K562 (cell line): ENCODE measurements at regions not wholly inside any gene's neighbourhood (a gene's known extent, or its start where the extent isn't known, plus 50 kb on each side); places are given as distances from the start of the nearest gene placed in this dataset.

ENCODE experiments used
- ATAC-seq: fragments of 200-7000 bp; cut with Tn5 transposase; 3 replicates; pipeline ENCODE4 v1.9.1; 2020; ENCODE audit warnings: moderate library complexity
- BruUV-seq: library from RNA; stranded (reverse); fragments of 400-500 nt; replicated peaks from 2 replicates; lab custom pipeline; 2021; lab: Mats Ljungman, UMichigan
- CTCF ChIA-PET: fragments of 300-600 bp; formaldehyde crosslinking; extraction: SDS; loops from one replicate; lab custom pipeline; 2021; ENCODE audit warnings: low intra/inter-chr PET ratio; lab: Yijun Ruan, JAX
- POLR2A ChIA-PET: fragments of 300-600, 350-650 bp; sonication (Branson Sonifier 250); formaldehyde crosslinking; extraction: SDS; loops from one replicate; lab custom pipeline; 2021; ENCODE audit warnings: antibody characterized with exemption, inconsistent platforms; lab: Yijun Ruan, JAX
- DNase-seq, 4 experiments: peaks; one replicate each; pipeline versions ENCODE4 v3.0.0 to v3.0.0-alpha.2; 2011 to 2018; ENCODE audit warnings: low spot score in 3 of 4, mixed read lengths in 3 of 4; ENCODE audit errors: extremely low read depth in 1 of 4
- FAIRE-seq: peaks from 2 replicates; lab custom pipeline; 2011; peaks lifted over from hg19 to GRCh38; lab: Jason Lieb, UNC
- H2AFZ ChIP-seq: 2 replicates; pipeline ENCODE4 v1.6.0; 2011; ENCODE audit warnings: low read depth, low read length, control low read depth, inconsistent platforms
- H3K27ac ChIP-seq: fragments of 200-600 bp; 3 replicates; pipeline ENCODE4 v1.8.0; 2011; ENCODE audit warnings: low read depth, mild to moderate bottlenecking, control low read depth, inconsistent platforms, low read length, moderate library complexity, mixed read lengths; ENCODE audit errors: extremely low read depth
- H3K27me3 ChIP-seq, 2 experiments: fragments of 300-600 bp in 1 of 2; 2 replicates in 1 of 2; 3 replicates in 1 of 2; pipeline versions ENCODE4 v1.6.0 to v1.8.0; 2011; ENCODE audit warnings: inconsistent platforms in 2 of 2, low read length in 2 of 2, mild to moderate bottlenecking in 1 of 2, mixed read lengths in 1 of 2, moderate library complexity in 1 of 2; ENCODE audit not compliant: control insufficient read depth in 2 of 2, insufficient read depth in 2 of 2
- H3K36me3 ChIP-seq: fragments of 300-600 bp; 3 replicates; pipeline ENCODE4 v1.8.0; 2011; ENCODE audit warnings: mild to moderate bottlenecking, low read length, inconsistent platforms; ENCODE audit not compliant: control insufficient read depth, insufficient read depth
- H3K4me1 ChIP-seq, 2 experiments: fragments of 200-600 bp in 1 of 2; replicated peaks in 1 of 2; 2 replicates in 1 of 2; 3 replicates in 1 of 2; pipeline versions ENCODE4 v1.5.1 to v1.8.0; 2011; ENCODE audit warnings: inconsistent platforms in 2 of 2, low read length in 2 of 2, mild to moderate bottlenecking in 1 of 2, mixed read lengths in 1 of 2, moderate library complexity in 1 of 2; ENCODE audit not compliant: control insufficient read depth in 2 of 2, insufficient read depth in 2 of 2
- H3K4me2 ChIP-seq: 2 replicates; pipeline ENCODE4 v1.6.1; 2011; ENCODE audit warnings: low read length, control low read depth, inconsistent platforms, mixed read lengths; ENCODE audit not compliant: insufficient read depth
- H3K4me3 ChIP-seq: fragments of 200-600 bp; sonication (generic), shearing (Covaris generic); 2 replicates; pipeline ENCODE4 v1.5.1; 2016; ENCODE audit warnings: control low read depth, inconsistent platforms
- H3K79me2 ChIP-seq: fragments of 200-600 bp; 3 replicates; pipeline ENCODE4 v1.8.0; 2011; ENCODE audit warnings: low read length, inconsistent platforms; ENCODE audit not compliant: control insufficient read depth, insufficient read depth
- H3K9ac ChIP-seq, 2 experiments: 2 replicates each; pipeline versions ENCODE4 v1.6.0 to v1.6.1; 2011; ENCODE audit warnings: low read depth in 2 of 2, low read length in 2 of 2, control low read depth in 1 of 2, inconsistent platforms in 1 of 2, mild to moderate bottlenecking in 1 of 2, mixed read lengths in 1 of 2; ENCODE audit not compliant: insufficient read depth in 1 of 2
- H3K9me1 ChIP-seq: one replicate; pipeline ENCODE4 v1.6.0; 2011; ENCODE audit warnings: inconsistent platforms, mild to moderate bottlenecking, low read length, moderate library complexity; ENCODE audit not compliant: control insufficient read depth, insufficient read depth
- H3K9me3 ChIP-seq: replicated peaks from 2 replicates; pipeline ENCODE4 v1.5.1; 2011; ENCODE audit warnings: low read depth, low read length, inconsistent platforms; ENCODE audit not compliant: control insufficient read depth, insufficient read depth
- H4K20me1 ChIP-seq: replicated peaks from 2 replicates; pipeline ENCODE4 v1.6.1; 2011; ENCODE audit warnings: low read length, inconsistent platforms, mixed read lengths; ENCODE audit not compliant: control insufficient read depth, insufficient read depth
- HMG20B ChIP-seq: fragments of 250-450 bp; sonication (Bioruptor Pico); IDR thresholded peaks from 2 replicates; pipeline ENCODE4 v1.5.0; 2021; ENCODE audit warnings: mild to moderate bottlenecking
- MTF1 ChIP-seq: fragments of 250-450 bp; sonication (Bioruptor Pico); IDR thresholded peaks from 2 replicates; pipeline ENCODE4 v1.9.0; 2021; ENCODE audit warnings: moderate library complexity, mild to moderate bottlenecking, inconsistent platforms, borderline replicate concordance
- SMAD4 ChIP-seq: fragments of 250-450 bp; sonication (Bioruptor Pico); conservative IDR thresholded peaks from 2 replicates; pipeline ENCODE4 v1.8.0; 2021; ENCODE audit warnings: inconsistent platforms, mild to moderate bottlenecking, moderate library complexity
- STAG1 ChIP-seq: sonication (generic); formaldehyde crosslinking; IDR thresholded peaks from 2 replicates; pipeline ENCODE4 v1.5.0; 2020; ENCODE audit warnings: missing genetic modification reagents, borderline replicate concordance
- XRCC4 ChIP-seq: IDR thresholded peaks from one replicate; pipeline ENCODE4 v1.6.1; 2011; ENCODE audit not compliant: insufficient read depth, insufficient read length; ENCODE audit errors: extremely low read depth
- ZNF311 ChIP-seq: fragments of 250-450 bp; sonication (Bioruptor Pico); IDR thresholded peaks from 2 replicates; pipeline ENCODE4 v1.4.0; 2020; ENCODE audit warnings: mild to moderate bottlenecking, moderate library complexity
- WGBS: fragments of 100-300 bp; shearing (Covaris generic); methylation state at CpG from one replicate; pipeline ENCODE4 v1.1.6; 2016; ENCODE audit warnings: low coverage, mixed read lengths; ENCODE audit not compliant: insufficient coverage; ENCODE audit errors: missing lambda C conversion rate; 5-methylcytosine and 5-hydroxymethylcytosine counted together
- in situ Hi-C: fragments of 300-500 bp; cut with MboI; formaldehyde crosslinking; loops from 4 replicates; pipeline ENCODE4 v1.15.0; 2018; ENCODE audit warnings: inconsistent platforms, mixed read lengths
- intact Hi-C: fragments of 100-400 bp; cut with micrococcal nuclease; formaldehyde crosslinking; loops from 2 replicates; pipeline ENCODE4 v1.14.2; 2022
- TF ChIP-seq, protein P1 (sequence below), 3 experiments: IDR thresholded peaks in 2 of 3; conservative IDR thresholded peaks in 1 of 3; 2 replicates each; pipeline ENCODE4 v1.5.1; 2011 to 2012; ENCODE audit warnings: low read length in 3 of 3, mild to moderate bottlenecking in 3 of 3, control low read depth in 2 of 3, improper control_type of control experiment in 1 of 3, inconsistent platforms in 1 of 3, low read depth in 1 of 3, mixed read lengths in 1 of 3, moderate library complexity in 1 of 3; ENCODE audit not compliant: insufficient read depth in 2 of 3
- TF ChIP-seq, protein P2 (sequence below): sonication (generic); formaldehyde crosslinking; IDR thresholded peaks from 2 replicates; pipeline ENCODE4 v1.8.1; 2023; ENCODE audit warnings: mild to moderate bottlenecking, missing genetic modification reagents
- TF ChIP-seq, protein P3 (sequence below): fragments of 200-800 bp; sonication (Bioruptor generic); IDR thresholded peaks from 2 replicates; pipeline ENCODE4 v1.6.1; 2016; ENCODE audit warnings: missing genetic modification characterization, missing compliant biosample characterization

DNA sequence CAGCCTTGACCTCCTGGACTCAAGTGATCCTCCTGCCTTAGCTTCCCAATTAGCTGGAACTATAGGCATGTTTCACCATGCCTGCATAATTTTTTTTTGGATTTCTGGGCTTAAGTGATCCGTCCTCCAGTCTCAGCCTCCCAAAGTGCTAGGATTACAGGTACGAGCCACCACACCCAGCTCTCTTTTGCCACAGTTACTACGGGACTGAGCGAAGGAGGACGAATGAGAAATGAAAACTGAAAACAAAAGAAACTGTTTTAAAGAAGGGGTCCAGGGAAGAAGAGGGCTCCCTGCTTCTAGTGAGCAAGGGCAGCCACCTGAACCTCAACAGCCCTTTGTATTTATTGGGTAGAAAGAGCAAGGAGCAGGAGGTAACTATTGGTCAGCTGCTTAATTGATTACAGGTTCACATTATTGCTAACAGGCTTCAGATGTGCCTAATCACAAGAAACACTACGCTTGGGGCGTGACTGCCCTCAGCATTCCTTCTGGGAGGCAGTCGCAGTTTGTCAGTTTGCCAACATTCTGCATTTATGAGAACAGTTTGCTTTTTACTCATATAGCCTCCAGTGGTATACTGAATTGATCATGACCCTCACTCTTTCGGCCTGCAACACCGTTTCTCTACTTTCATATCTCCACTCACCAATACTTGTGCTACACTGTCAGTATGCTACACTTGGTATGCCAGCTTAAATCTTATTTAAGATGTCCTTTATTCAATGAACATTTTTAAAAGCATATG, 676.8 kb downstream of the DNAJB9 start:
- Histone ChIP-seq H3K9me1 (no peaks in the 10 kb centered on the region), H3K4me3 (no peak overlapping the region), H3K9me3 (no peaks in the 10 kb centered on the region; the same call in 1 of the 2 replicates), H3K79me2 (no peaks in the 10 kb centered on the region), H3K36me3 (no peaks in the 10 kb centered on the region), H3K27me3 (no peaks in the 10 kb centered on the region), H3K4me2 (no peak overlapping the region), H3K9ac (no peak overlapping the region), H4K20me1 (no peaks in the 10 kb centered on the region), H3K4me1 (no peaks in the 10 kb centered on the region), H2AFZ (no peak overlapping the region), H3K27ac (no peak overlapping the region)
- no peak for ATAC-seq
- ChIA-PET POLR2A (no interaction called here), CTCF (no interaction called here)
- DNase-seq, result no peak
- WGBS, result under 1% methylated on average over 10 of the region's 10 CpGs
- no TSS peak for BruUV-seq
- TF ChIP-seq STAG1 (CRISPR knock-in tag) (no peak), MTF1 (no peak), HMG20B (CRISPR knock-in tag) (no peak), ZNF311 (CRISPR knock-in tag) (no peak), XRCC4 (no peak), SMAD4 (CRISPR knock-in tag) (no peak)
- TF ChIP-seq, protein P1, sequence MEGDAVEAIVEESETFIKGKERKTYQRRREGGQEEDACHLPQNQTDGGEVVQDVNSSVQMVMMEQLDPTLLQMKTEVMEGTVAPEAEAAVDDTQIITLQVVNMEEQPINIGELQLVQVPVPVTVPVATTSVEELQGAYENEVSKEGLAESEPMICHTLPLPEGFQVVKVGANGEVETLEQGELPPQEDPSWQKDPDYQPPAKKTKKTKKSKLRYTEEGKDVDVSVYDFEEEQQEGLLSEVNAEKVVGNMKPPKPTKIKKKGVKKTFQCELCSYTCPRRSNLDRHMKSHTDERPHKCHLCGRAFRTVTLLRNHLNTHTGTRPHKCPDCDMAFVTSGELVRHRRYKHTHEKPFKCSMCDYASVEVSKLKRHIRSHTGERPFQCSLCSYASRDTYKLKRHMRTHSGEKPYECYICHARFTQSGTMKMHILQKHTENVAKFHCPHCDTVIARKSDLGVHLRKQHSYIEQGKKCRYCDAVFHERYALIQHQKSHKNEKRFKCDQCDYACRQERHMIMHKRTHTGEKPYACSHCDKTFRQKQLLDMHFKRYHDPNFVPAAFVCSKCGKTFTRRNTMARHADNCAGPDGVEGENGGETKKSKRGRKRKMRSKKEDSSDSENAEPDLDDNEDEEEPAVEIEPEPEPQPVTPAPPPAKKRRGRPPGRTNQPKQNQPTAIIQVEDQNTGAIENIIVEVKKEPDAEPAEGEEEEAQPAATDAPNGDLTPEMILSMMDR (IDR thresholded peaks at IDR 0.05 in 2 of 3, conservative IDR thresholded peaks at IDR 0.05 in 1 of 3; ENCODE audit: insufficient read depth in 2 of 3, low read depth in 1 of 3, low read length in 3 of 3), result no peak
- TF ChIP-seq, protein P2, sequence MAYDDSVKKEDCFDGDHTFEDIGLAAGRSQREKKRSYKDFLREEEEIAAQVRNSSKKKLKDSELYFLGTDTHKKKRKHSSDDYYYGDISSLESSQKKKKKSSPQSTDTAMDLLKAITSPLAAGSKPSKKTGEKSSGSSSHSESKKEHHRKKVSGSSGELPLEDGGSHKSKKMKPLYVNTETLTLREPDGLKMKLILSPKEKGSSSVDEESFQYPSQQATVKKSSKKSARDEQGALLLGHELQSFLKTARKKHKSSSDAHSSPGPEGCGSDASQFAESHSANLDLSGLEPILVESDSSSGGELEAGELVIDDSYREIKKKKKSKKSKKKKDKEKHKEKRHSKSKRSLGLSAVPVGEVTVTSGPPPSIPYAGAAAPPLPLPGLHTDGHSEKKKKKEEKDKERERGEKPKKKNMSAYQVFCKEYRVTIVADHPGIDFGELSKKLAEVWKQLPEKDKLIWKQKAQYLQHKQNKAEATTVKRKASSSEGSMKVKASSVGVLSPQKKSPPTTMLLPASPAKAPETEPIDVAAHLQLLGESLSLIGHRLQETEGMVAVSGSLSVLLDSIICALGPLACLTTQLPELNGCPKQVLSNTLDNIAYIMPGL (CRISPR knock-in tag), result no peak
- TF ChIP-seq, protein P3, sequence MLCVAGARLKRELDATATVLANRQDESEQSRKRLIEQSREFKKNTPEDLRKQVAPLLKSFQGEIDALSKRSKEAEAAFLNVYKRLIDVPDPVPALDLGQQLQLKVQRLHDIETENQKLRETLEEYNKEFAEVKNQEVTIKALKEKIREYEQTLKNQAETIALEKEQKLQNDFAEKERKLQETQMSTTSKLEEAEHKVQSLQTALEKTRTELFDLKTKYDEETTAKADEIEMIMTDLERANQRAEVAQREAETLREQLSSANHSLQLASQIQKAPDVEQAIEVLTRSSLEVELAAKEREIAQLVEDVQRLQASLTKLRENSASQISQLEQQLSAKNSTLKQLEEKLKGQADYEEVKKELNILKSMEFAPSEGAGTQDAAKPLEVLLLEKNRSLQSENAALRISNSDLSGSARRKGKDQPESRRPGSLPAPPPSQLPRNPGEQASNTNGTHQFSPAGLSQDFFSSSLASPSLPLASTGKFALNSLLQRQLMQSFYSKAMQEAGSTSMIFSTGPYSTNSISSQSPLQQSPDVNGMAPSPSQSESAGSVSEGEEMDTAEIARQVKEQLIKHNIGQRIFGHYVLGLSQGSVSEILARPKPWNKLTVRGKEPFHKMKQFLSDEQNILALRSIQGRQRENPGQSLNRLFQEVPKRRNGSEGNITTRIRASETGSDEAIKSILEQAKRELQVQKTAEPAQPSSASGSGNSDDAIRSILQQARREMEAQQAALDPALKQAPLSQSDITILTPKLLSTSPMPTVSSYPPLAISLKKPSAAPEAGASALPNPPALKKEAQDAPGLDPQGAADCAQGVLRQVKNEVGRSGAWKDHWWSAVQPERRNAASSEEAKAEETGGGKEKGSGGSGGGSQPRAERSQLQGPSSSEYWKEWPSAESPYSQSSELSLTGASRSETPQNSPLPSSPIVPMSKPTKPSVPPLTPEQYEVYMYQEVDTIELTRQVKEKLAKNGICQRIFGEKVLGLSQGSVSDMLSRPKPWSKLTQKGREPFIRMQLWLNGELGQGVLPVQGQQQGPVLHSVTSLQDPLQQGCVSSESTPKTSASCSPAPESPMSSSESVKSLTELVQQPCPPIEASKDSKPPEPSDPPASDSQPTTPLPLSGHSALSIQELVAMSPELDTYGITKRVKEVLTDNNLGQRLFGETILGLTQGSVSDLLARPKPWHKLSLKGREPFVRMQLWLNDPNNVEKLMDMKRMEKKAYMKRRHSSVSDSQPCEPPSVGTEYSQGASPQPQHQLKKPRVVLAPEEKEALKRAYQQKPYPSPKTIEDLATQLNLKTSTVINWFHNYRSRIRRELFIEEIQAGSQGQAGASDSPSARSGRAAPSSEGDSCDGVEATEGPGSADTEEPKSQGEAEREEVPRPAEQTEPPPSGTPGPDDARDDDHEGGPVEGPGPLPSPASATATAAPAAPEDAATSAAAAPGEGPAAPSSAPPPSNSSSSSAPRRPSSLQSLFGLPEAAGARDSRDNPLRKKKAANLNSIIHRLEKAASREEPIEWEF (CRISPR knock-in tag), result no peak
- FAIRE-seq, result no peak
- in situ Hi-C loops, result no loop called here
- intact Hi-C loops, result no loop called here
